HG03442 (cell line): ENCODE measurements at regions not wholly inside any gene's neighbourhood (a gene's known extent, or its start where the extent isn't known, plus 50 kb on each side); places are given as distances from the start of the nearest gene placed in this dataset.

Source experiments
- ATAC-seq: cut with Tn5 transposase; IDR thresholded peaks from one replicate; pipeline ENCODE4 v1.9.1; 2021; ENCODE audit warnings: mild to moderate bottlenecking, moderate library complexity; ENCODE audit not compliant: unreplicated experiment

DNA sequence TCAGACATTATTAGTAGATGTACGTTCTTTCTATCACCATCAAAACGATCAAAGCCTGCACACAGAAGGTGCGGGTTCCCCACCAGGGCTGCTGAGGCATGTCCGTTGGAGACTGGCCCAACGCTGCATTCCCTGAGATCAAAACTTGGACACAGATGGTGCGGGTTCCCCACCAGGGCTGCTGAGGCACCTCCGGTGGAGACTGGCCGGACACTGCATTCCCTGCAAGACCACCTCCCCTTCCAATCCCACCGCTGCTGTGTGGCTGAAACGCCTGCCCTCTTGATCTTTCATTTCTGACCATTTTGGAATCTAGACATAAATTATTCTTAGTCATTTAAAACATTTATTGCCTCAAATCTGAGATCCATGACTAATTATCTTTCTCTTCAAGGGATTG lies 254.2 kb upstream of the SALL3 start:
- ATAC-seq, result no peak

DNA sequence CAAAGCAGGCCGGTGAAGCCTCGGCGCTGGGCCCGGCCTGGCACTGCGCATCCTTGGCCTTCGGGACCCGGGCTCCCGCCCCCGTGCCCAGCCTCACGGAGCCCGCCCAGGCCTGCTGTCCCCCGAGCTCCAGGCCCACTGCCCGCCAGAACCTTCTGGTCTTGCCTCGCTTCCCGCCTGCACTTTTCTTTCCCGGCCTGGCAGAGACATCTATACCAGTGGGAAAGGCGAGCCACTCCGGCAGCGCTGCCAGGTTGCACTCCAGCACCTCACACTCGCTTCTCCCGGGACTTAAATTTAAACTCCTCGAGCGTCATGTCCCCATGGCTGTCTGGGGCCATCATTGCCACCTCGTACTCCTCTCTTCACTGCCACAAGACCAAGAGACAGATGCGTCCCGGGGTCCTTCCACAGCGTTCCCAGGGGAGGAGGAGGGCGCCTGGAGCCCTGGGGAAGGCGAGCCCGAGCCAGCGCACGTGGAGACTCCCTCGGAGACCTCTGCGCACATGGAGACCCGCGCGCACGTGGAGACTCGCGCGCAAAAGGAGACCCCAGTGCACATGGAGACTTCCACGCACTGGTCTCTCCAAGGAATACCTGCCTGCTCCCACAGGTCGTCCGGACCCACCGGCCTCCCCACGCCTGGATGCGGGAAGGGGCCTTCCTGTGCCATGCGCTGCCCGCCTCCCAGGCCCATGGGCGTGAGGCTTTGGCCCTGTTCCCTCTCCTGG lies 253.1 kb upstream of the SALL3 start:
- no peak for ATAC-seq

DNA sequence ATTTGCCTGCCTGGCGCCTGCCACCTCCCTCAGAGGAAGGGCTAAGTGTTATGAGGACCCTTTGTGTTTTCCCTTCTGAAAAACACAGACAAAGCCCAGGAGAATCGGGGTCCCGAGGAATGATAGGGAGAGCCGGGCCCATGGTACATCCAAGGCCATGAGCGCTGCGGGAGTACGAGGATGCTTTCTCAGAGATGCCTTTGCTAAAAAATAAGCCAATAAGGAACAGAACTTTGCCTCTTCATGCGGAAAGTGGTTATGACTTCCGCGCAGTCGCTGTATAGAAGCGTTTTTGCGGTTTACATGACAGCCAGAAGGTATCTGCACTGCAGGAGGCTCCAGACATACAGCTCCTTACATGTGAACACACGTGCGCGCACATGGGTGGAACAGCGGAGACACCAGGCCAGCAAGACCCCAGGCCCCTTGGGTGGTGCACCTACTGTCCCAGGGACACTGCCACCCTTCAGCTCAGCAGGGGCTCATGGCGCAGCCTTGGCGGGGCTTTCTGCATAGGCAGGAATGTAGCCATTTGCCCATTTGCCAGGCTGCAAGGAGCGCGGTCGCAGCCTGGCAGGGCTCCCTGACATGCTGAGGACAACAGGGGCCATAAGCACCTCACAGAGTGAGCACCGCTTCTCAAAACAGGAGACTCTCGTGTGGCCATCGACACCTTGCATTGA lies 252.4 kb upstream of the SALL3 start:
- ATAC-seq, result no peak

DNA sequence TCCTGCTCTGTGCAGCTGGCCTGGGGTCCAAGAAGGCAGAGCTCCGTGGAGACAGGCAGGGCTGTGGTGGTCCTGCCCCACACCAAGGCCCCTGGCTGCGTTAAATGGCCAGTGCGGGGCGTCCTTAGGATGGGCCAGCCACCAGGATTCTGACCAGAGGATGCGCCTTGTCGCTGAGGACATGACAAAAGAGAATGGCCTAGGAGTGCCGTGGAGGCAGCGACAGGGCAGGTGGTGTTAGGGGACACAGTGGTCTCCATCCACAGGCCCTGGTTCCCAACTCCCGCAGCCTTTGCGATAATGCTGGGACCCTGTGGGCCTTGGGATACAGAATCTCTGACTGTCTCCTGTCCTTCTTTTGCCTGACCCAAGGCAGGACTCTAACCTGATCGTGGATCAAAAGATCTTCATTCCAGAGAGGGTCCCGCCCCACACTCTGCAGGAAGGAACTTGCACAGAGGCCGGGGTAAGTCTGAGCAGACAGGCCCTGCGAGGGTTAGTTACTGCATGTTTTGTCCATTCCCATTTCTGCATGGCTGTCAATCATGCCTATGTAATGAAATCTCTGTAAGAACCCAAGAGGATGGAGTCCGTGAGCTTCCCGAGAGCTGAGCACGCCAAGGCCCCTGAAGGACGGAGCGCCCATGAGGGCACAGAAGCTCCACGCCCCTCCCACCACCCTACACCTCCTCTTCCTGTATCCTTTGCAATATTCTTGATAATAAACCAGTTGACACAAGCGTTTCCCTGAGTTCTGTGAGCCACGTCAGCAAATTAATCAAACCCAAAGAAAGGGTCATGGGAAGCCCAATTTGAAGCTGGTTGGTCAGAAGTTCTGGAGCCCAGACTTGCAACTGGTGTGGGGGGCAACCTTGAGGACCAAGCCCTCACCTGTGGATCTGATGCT lies 251.5 kb upstream of the SALL3 start:
- no peak for ATAC-seq

DNA sequence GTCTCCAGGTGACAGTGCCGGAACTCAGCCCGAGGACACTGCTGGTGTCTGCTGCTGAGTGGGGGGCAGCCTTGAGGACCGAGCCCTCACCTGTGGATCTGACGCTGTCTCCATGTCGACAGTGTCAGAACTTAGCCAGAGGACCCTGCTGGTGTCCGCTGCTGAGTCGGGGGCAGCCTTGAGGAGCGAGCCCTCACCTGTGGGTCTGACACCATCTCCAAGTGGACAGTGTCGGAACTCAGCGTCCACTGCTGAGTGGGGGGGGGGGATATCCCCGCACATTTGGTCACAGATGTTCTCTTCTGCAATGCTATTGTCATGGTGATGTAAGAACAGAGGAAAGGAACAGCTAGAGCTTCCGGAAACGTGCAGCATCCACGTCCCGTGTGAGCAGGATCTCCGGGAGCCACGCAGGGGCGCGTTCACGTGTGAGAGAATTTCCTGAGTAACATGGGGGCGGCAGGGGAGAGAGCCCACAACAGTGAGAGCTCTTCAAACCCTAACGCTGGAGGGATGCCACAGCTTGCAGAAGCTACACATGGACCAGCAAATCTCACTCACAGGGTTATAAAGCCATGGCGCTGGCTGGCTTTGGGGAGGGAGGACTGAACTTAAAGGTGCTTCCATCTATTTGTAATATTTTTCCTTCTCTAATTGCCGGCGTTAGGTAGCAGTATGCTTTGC lies 250.7 kb upstream of the SALL3 start:
- no peak for ATAC-seq

DNA sequence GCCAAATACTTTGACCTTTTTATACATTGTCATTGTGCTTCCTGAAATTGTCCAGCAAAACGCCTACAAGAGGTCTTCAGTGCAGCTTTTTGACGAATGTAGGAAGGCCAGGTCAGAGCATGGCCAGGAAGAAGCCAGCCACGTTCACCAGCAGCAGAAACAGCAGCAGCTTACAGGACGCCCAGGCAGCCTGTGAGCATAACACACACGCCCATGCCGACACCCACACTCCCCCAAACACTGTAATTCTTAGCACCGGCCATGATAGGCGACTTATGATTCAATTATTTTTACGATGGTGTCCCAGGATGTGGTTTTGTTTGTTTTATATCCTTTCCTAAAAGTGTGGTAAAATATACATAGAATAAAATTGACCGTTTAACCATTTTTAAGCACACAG lies 249.1 kb upstream of the SALL3 start:
- ATAC-seq, result no peak

DNA sequence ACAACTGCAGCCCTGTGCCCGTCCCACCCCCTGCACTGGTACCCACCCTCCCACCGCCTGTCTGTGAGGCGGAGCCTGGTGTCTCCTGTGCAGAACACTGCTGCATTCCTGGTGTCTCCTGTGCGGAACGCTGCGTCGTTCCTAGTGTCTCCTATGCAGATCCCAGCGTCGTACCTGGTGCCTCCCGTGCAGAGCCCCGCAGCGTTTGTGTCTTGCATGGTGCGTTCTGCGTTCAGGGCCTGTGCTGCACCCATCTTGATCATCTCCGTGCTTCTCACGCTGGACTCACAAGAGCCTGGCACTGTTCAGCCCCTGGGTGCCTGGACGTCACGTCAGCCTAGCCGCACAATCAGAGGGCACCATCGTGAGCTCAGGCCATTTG lies 248.6 kb upstream of the SALL3 start:
- no peak for ATAC-seq

DNA sequence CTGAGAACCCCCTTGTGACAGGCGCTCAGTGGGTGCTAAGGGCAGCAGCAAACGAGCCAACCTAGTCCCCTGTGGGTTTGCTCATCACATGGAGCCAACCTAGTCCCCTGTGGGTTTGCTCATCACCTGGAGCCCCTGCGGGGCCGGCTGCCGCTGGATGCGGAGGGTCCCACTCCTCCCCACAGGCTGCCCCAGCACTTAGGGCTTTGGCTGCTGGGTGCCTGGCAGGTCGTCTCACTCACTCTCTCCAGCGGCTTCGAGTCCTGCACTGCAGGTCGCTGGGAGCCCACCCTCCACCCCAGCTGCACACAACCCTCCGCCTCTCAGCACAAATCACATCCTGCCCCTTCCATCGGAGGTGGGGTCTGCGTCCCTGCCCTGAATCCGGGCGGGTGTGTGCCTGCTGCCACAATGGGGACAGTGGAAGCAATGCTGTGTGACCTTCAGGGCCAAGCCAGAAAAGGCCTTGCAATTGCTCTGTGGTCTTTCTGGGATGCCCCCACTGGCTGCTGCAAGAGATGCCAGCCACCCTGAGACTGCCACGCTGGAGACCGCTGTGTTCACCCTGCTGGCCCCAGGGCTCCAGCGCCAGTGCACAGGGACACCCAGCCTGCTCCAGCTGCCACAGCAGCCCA lies 248.1 kb upstream of the SALL3 start:
- no peak for ATAC-seq

DNA sequence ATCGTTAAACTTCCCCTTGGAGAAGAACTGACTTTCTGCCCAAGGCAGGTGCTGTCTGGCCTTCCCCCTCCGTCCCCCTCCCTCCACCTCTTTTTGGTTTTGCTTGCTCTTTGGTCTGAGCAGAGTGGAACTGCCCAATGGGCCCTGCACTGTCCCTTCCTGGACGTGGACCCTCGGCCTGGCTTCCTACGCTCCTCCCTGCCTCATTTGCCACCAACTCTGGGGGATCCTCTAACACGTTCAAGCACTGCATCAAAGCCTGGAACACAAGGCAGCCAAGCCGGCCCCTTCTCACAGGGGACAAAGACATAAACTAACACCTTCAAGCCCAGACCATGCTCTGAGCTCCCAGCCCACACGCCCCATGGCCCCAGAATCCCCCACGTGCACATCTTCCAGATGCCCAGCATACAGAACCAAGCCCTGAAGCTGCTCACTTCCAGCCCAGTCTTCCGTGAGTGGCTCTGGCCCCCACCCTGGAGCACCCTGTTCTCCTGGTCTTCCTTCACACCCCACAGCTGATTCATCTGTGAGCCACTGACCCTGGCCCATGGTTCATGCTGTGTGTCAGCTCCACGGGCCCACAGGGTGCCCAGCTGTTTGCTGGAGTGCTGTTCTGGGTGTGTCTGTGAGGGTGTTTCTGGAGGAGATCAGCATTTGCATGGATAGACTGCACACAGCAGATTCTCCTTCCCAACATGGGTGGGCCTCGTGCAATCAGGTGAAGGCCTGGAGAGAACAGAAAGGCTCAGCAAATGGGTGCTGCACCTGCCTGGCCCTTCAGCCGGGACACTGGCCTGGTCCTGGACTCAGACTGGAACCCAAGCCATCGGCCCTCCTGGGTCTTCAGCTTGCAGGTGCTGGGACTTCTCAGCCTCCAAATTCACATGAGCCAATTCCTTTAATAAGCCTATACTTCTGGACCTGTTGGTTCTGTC lies 247.1 kb upstream of the SALL3 start:
- ATAC-seq, result no peak

DNA sequence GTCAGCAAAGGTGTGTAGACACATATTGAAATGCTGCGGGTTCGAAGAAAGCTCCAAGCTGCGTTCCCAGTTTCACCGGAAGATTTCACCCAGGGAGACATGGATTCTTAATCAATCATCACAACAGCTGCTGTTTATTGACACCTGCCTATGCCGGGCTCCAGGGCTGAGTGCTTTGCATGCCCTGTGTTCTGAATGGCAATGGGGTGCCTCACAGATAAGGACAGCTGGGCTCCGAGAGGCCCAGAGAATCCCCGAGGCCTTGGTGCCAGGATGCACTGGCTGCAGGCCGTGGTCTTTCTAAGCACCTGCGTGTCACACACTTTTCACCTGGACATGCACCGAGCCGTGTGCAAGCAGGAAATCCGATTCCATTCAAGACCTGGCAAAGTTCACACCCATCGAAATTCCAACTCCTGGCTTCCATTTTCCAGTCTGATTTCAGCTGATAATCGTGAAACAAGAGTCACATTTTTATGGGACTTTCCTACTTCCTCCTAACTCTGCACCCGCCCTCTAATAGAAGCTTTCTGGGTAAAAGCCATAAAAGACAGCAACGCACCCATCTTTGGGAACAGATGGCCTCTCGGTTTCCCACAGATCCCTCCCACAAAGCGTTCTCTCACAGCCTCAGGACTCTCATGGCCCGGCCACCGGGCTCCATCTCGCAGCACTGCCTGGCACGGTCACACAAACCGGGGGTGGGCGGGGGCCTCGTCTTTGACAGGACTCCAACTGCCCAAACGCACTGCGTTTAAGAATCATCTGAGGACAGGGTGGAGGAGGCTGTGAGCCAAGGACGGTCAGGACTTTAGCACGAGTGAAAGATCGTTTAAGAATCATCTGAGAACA lies 245.6 kb upstream of the SALL3 start:
- no peak for ATAC-seq

DNA sequence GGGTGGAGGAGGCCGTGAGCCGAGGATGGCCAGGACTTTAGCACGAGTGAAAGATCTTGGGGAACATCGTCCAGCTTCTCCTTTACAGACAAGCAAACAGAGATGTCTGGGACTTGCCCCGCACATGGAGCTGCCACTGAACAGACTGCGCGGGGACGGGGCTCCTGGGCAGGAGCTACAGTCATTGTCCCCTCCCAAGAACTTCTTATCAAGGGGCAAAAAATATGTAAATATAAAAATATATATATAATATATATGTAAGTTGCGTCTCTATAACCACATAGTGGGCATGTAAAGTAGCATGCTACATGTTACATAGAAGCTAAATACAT lies 245.0 kb upstream of the SALL3 start:
- ATAC-seq, result no peak

DNA sequence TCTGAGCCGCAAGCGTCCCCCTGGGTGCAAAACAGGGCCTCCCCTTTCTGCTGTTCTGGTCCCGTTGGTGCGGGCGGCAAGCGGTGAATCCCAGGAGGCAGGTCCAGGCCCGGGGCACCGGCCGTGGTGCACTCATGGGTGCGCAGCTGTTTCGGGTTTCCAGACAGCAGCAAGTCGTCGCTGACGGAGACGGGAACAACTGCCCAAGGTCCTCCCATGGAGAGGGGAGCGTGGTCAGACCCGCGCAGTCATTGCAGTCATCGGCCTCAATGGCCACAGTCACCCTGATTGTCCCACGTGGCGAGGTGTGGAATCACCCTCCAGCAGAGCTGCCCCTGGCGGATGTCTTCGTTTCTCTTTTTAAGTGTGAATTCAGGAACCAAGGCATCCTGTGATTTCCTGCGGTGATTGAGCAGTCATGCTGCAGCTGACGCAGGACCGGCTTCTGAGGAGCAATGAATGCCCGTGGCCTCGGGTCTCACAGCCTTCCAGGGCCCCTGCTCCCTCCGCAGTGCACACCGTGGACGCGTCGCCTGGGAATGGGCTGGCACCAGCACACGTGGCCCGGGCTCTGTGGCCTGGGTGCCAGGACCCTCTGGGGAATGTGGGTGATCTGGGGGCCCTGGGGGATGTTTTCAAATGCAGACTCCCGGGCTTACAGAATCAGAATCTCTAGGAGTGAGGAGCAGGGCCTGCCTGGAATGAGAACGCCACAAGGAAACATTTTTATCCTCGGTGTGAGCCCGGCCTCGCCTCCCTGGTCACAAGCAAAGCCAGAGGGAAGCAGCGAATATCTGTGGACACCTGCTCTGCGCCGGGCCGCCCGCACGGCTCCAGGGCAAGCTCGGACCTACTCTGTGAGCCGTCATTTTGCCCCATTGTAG lies 244.2 kb upstream of the SALL3 start:
- no peak for ATAC-seq

DNA sequence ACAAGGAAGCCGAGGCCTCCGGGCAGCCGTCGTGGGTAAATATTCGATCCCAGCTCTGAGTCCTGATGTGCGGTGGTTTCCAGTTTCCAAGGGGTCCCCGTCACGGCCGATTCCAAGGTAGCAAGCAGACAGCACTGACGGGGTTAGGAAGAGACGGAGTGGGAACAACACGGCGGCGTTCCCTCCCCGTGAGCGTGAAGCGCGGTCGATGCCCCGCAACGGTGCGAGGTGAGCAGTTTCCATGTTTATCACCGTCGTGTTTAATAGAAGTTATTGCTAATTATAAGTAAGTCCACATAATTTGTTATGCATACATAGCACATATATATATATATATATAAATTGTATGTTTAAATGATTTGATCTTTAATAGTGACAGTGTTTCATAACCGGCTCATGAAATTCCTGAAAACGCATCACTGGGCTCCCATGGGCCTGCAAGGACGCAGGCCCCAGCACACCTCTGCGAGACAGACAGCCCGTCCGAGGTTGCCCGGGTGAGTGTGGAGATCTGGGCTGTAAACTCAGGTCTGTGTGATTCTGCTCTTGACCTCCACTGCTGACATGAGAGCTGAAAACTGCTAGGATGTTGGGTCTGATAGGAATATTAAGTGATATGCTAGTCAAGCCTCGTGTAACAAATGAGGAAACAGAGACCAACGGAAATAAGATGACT lies 243.5 kb upstream of the SALL3 start:
- ATAC-seq, result no peak

DNA sequence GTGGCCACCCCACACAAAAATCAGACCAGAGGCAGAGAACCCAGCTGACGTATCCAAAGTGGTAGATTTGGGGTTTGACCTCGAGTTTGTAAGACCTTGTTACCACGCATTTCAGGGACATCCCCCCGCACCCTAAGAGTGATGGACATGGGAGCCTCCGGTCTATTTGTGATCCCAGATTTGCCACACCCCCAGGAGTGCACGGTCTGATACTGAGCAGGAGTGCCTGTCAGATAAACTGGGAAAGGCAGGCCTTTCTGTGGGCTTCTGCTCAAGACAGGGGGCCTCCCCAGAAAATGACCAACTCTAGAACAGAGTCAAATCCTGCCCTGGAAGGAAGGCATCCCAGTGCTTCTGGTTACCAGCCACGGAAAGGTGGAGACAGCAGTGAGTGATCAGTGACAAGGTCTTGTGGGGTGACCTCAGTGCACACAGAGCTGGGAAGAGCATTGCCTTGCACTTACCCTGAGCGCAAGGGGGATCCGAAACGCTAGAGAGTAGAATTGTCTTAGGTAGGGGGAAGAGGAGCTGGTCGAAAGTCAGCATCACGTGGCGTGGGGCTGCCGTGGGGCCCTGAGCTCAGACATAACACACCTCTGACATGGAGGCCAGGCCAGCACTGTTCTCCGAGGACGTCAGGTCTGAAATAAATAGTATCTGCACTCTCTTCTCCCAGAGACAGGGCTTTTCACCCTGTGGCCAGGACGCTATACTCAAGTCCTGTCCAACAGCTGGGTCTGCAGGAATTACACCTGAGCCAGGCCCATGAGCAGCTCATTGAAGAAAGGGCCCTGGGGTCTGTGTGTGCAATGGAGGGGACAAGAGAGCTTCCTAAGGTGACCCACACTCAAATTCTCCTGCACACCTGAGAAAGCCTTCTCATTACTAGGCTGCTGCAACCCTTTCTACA lies 242.4 kb upstream of the SALL3 start:
- no peak for ATAC-seq

DNA sequence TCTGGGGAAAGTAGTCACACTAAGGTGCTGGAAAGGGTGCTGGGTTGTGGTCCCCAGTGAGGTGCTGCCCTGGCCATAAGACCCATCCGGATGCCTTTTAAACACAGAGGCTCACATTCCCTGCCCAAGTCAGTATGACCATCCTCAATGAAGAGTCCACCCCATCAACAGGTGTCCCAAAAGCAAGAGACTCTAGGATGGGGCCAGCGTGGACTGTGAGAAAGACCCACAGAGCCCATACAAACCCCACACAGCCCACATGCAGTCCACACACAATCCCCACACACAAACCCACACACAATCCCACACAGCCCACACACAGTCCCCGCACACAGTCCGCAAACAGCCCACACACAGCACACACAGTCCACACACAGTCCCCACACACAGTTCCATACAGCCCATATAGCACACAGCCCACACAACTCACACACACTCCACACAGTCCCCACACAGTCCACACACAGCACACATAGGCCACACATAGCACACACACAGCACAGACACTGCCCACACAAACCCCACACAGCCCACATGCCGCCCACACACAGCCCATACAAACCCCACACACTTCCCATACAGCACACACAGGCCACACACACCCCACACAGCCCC lies 241.4 kb upstream of the SALL3 start:
- no peak for ATAC-seq

DNA sequence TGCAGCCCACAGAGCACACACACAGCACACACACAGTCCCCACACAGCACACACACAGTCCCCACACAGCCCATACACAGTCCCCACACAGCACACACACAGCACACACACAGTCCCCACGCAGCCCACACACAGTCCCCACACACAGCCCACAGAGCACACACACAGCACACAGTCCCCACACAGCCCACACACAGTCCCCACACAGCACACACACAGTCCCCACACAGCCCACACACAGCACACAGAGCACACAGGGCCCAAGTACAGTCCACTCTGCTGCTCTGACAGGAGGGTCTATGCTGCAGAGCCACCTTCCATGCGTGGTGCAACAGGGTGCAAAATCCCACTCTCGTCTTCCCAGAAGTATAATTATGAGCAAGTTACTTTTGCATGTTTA lies 240.5 kb upstream of the SALL3 start:
- no peak for ATAC-seq
